H1 (cell line): ENCODE measurements at regions not wholly inside any gene's neighbourhood (a gene's known extent, or its start where the extent isn't known, plus 50 kb on each side); places are given as distances from the start of the nearest gene placed in this dataset.

Experiments used
- ATF3 ChIP-seq: IDR thresholded peaks from 2 replicates; pipeline ENCODE4 v1.6.1; 2011; ENCODE audit warnings: low read depth, mild to moderate bottlenecking, low read length; ENCODE audit not compliant: insufficient read depth

- TF ChIP-seq ATF3, result no peak
These were observed 54.7 kb upstream of the EPS8L3 start (continued) for GRCh38 chr1:109818271-109818987.
